Fibroblast of villous mesenchyme (primary cell): ENCODE measurements at regions not wholly inside any gene's neighbourhood (a gene's known extent, or its start where the extent isn't known, plus 50 kb on each side); places are given as distances from the start of the nearest gene placed in this dataset.

Source experiments
- DNase-seq: peaks from one replicate; pipeline ENCODE4 v3.0.0-alpha.2; 2010; ENCODE audit warnings: low read depth
- H3K4me3 ChIP-seq: 2 replicates; pipeline ENCODE4 v1.5.1; 2011; ENCODE audit warnings: low read depth, mild to moderate bottlenecking, low read length
- CTCF ChIP-seq: IDR thresholded peaks from 2 replicates; pipeline ENCODE4 v1.5.1; 2012; ENCODE audit warnings: low read depth, mild to moderate bottlenecking, low read length; ENCODE audit not compliant: insufficient read depth

- no peak overlapping the region for H3K4me3 ChIP-seq
- no peak for DNase-seq
- no peak for TF ChIP-seq CTCF
Measured at GRCh38 chr7:89648509-89648908, 505.8 kb upstream of the STEAP1 start.

- no peak for DNase-seq
- no peak for TF ChIP-seq CTCF
- no peak overlapping the region for H3K4me3 ChIP-seq
Measured at GRCh38 chr7:89655946-89656345, 498.3 kb upstream of the STEAP1 start.

- H3K4me3 ChIP-seq, result no peak overlapping the region
- no peak for DNase-seq
- TF ChIP-seq CTCF, result no peak
Measured at GRCh38 chr7:89661876-89662275, 492.4 kb upstream of the STEAP1 start.

GRCh38 chr7:89666136-89666835 lies 488.0 kb upstream of the STEAP1 start:
- DNase-seq, result no peak

GRCh38 chr7:89680161-89680560 lies 474.1 kb upstream of the STEAP1 start:
- H3K4me3 ChIP-seq, result no peak overlapping the region
- no peak for TF ChIP-seq CTCF
- DNase-seq, result no peak

More at GRCh38 chr7:89666136-89666835, 488.0 kb upstream of the STEAP1 start:
- H3K4me3 ChIP-seq, result no peak overlapping the region
- no peak for TF ChIP-seq CTCF

- H3K4me3 ChIP-seq, result no peak overlapping the region
- DNase-seq, result no peak
- TF ChIP-seq CTCF, result no peak
Measured at GRCh38 chr7:89681448-89681847, 472.8 kb upstream of the STEAP1 start.

- no peak for DNase-seq
- no peak overlapping the region for H3K4me3 ChIP-seq
- TF ChIP-seq CTCF, result no peak
Measured at GRCh38 chr7:89685287-89685686, 469.0 kb upstream of the STEAP1 start.
